GM12865 (cell line): ENCODE measurements at regions not wholly inside any gene's neighbourhood (a gene's known extent, or its start where the extent isn't known, plus 50 kb on each side); places are given as distances from the start of the nearest gene placed in this dataset.

ENCODE experiments used
- DNase-seq: peaks from one replicate; pipeline ENCODE4 v3.0.0; 2010; ENCODE audit warnings: low read depth
- H3K4me3 ChIP-seq: 2 replicates; pipeline ENCODE4 v1.5.1; 2011; ENCODE audit warnings: mild to moderate bottlenecking, low read depth, low read length, control low read depth
- CTCF ChIP-seq: IDR thresholded peaks from 2 replicates; pipeline ENCODE4 v1.5.1; 2011; ENCODE audit warnings: low read length, control low read depth, low read depth, inconsistent platforms; ENCODE audit not compliant: insufficient read depth; ENCODE audit errors: missing control alignments

- no peak for DNase-seq
- TF ChIP-seq CTCF = no peak
- no peak overlapping the region for H3K4me3 ChIP-seq
Measured at GRCh38 chr2:172358691-172359556, 68.5 kb upstream of the ITGA6 start.

GRCh38 chr2:172361360-172361759, 66.0 kb upstream of the ITGA6 start:
- TF ChIP-seq CTCF = no peak
- no peak overlapping the region for H3K4me3 ChIP-seq
- DNase-seq = no peak

GRCh38 chr2:172361840-172362239, 65.5 kb upstream of the ITGA6 start:
- no peak for TF ChIP-seq CTCF
- no peak for DNase-seq
- no peak overlapping the region for H3K4me3 ChIP-seq

- DNase-seq = no peak
- no peak for TF ChIP-seq CTCF
- no peak overlapping the region for H3K4me3 ChIP-seq
Measured at GRCh38 chr2:172364261-172364660, 63.1 kb upstream of the ITGA6 start.

- DNase-seq = no peak
- no peak for TF ChIP-seq CTCF
- H3K4me3 ChIP-seq = no peak overlapping the region
Measured at GRCh38 chr2:172366596-172367150, 60.7 kb upstream of the ITGA6 start.

- no peak for TF ChIP-seq CTCF
- DNase-seq = no peak
- H3K4me3 ChIP-seq = no peak overlapping the region
Measured at GRCh38 chr2:172370821-172371455, 56.4 kb upstream of the ITGA6 start.
